Testis (tissue), 2 donors: ENCODE measurements at regions not wholly inside any gene's neighbourhood (a gene's known extent, or its start where the extent isn't known, plus 50 kb on each side); places are given as distances from the start of the nearest gene placed in this dataset.

ENCODE experiments used
- CTCF ChIP-seq, 3 experiments: fragments of 450-650 bp in 2 of 3; fragments of 200-600 bp in 1 of 3; sonication (generic) in 1 of 3; IDR thresholded peaks; one replicate each; pipeline ENCODE4 v1.5.1; 2016 to 2019; ENCODE audit warnings: antibody characterized with exemption in 3 of 3, mild to moderate bottlenecking in 2 of 3, moderate library complexity in 1 of 3
- POLR2A ChIP-seq: fragments of 450-650 bp; IDR thresholded peaks from one replicate; pipeline ENCODE4 v1.6.1; 2017; ENCODE audit warnings: antibody characterized with exemption, mild to moderate bottlenecking, moderate library complexity

- no peak for TF ChIP-seq CTCF (IDR thresholded peaks at IDR 0.05)
- no peak for TF ChIP-seq POLR2A
Observed at GRCh38 chr5:89218364-89218763, 335.4 kb upstream of the MEF2C start.
